GM13976 (cell line): ENCODE measurements at regions not wholly inside any gene's neighbourhood (a gene's known extent, or its start where the extent isn't known, plus 50 kb on each side); places are given as distances from the start of the nearest gene placed in this dataset.

Source experiments
- DNase-seq: peaks from one replicate; pipeline ENCODE4 v3.0.0; 2012; ENCODE audit warnings: low spot score
- CTCF ChIP-seq: IDR thresholded peaks from 2 replicates; pipeline ENCODE4 v1.5.1; 2012; ENCODE audit warnings: borderline replicate concordance, mild to moderate bottlenecking; ENCODE audit not compliant: insufficient read depth; ENCODE audit errors: extremely low read depth, missing control alignments, control extremely low read depth
- in situ Hi-C: fragments of 300-500 bp; cut with MboI; formaldehyde crosslinking; loops from one replicate; pipeline ENCODE4 v1.12.0; 2022; ENCODE audit warnings: low sequenced_read_pairs, mixed read lengths, inconsistent platforms; ENCODE audit not compliant: unreplicated experiment

- in situ Hi-C loops: no loop called here
- TF ChIP-seq CTCF: no peak
- no peak for DNase-seq
Observed at GRCh38 chr4:140809676-140810075, 53.5 kb upstream of the TBC1D9 start.

GRCh38 chr4:140808256-140808655 lies 52.1 kb upstream of the TBC1D9 start:
- no peak for DNase-seq
- in situ Hi-C loops: no loop called here
- TF ChIP-seq CTCF: no peak

GRCh38 chr4:140807491-140808252 lies 51.5 kb upstream of the TBC1D9 start:
- TF ChIP-seq CTCF: no peak
- in situ Hi-C loops: no loop called here
- DNase-seq: peak; percentile 53

GRCh38 chr4:140806163-140806562 lies 50.0 kb upstream of the TBC1D9 start:
- in situ Hi-C loops: no loop called here
- TF ChIP-seq CTCF: no peak
- DNase-seq: peak; percentile 43
